GM12891 (cell line): ENCODE measurements at regions not wholly inside any gene's neighbourhood (a gene's known extent, or its start where the extent isn't known, plus 50 kb on each side); places are given as distances from the start of the nearest gene placed in this dataset.

ENCODE experiments used
- POLR2A ChIP-seq: IDR thresholded peaks from 2 replicates; pipeline ENCODE4 v1.6.1; 2011; ENCODE audit warnings: low read depth, low read length, control low read depth
- POU2F2 ChIP-seq: IDR thresholded peaks from 2 replicates; pipeline ENCODE4 v1.6.1; 2011; ENCODE audit warnings: low read depth, mild to moderate bottlenecking, control low read depth, low read length, moderate library complexity
- TAF1 ChIP-seq: IDR thresholded peaks from 2 replicates; pipeline ENCODE4 v1.6.1; 2011; ENCODE audit warnings: low read depth, low read length, control low read depth

DNA sequence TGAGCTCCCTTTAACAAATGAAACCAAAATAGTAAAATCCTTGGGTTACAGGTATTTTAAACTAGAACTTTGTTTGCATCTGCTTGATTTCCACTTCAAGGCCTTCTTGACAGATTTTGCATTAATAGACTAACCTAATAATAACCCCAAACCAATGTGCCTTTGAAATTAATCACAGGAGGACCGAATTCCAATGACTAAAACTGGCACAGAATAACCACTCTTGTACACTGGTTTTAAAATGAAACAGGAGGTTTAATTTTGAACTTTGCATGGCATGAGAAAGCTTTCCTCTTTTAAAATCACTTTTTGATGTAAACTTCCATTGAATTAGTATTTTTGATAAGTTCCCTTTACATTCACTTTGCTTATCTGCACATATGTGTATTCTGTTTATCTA is 269.6 kb downstream of the SLITRK5 start:
- TF ChIP-seq POU2F2 (no peak), POLR2A (no peak), TAF1 (no peak)
